ENCODE measurements at regions not wholly inside any gene's neighbourhood (a gene's known extent, or its start where the extent isn't known, plus 50 kb on each side); places are given as distances from the start of the nearest gene placed in this dataset.

GRCh38 chr3:162122405-162122804, 625.8 kb downstream of the OTOL1 start:
- Histone ChIP-seq H3K4me3 (no peak overlapping the region), H3K9me3 (peaks cover 0 to 3% (median 0%) of the 10 kb centered on the region in 4 donors), H3K27ac (no peak overlapping the region), H3K27me3 (no peaks in the 10 kb centered on the region), H3K36me3 (no peaks in the 10 kb centered on the region), H3K4me1 (no peaks in the 10 kb centered on the region)
- 71 to 81% (median 78%) methylated on average over 1 of the region's 1 CpG for WGBS, 5 donors
- intact Hi-C loops (cut with DNase I; ENCODE audit: low total_unique reads), result no loop called here
- TF ChIP-seq POLR2A (IDR thresholded peaks at IDR 0.05) (no peak), EP300 (IDR thresholded peaks at IDR 0.05) (no peak)
- DNase-seq, result no peak

- Histone ChIP-seq H3K4me3 (no peak overlapping the region), H3K27ac (no peak overlapping the region), H3K4me1 (no peaks in the 10 kb centered on the region), H3K9me3 (peaks cover 0 to 3% (median 0%) of the 10 kb centered on the region in 4 donors), H3K27me3 (no peaks in the 10 kb centered on the region), H3K36me3 (no peaks in the 10 kb centered on the region)
- whole genome bisulfite sequencing, 5 donors, result 69 to 97% (median 87%) methylated on average over 1 of the region's 1 CpG
- intact Hi-C loops (cut with DNase I; ENCODE audit: low total_unique reads), result no loop called here
- no peak for DNase-seq
- TF ChIP-seq EP300 (IDR thresholded peaks at IDR 0.05) (no peak), CTCF (IDR thresholded peaks at IDR 0.05) (no peak), POLR2A (IDR thresholded peaks at IDR 0.05) (no peak), POLR2AphosphoS5 (IDR thresholded peaks at IDR 0.05) (no peak)
Measured at GRCh38 chr3:162125790-162126189, 629.2 kb downstream of the OTOL1 start.

- intact Hi-C loops (cut with DNase I; ENCODE audit: low total_unique reads), result no loop called here
- WGBS, 5 donors, result 87 to 93% (median 92%) methylated on average over 3 of the region's 3 CpGs
- H3K9me3 ChIP-seq, result no peaks in the 10 kb centered on the region
- H3K4me1 ChIP-seq, result no peaks in the 10 kb centered on the region
- no peak overlapping the region for H3K4me3 ChIP-seq
- DNase-seq, result no peak
- H3K27ac ChIP-seq, result no peak overlapping the region
- no peaks in the 10 kb centered on the region for H3K36me3 ChIP-seq
- H3K27me3 ChIP-seq, result no peaks in the 10 kb centered on the region
- no peak for TF ChIP-seq EP300 (IDR thresholded peaks at IDR 0.05)
- TF ChIP-seq POLR2AphosphoS5 (IDR thresholded peaks at IDR 0.05), result no peak
- no peak for TF ChIP-seq CTCF (IDR thresholded peaks at IDR 0.05)
- no peak for TF ChIP-seq POLR2A (IDR thresholded peaks at IDR 0.05)
Measured at GRCh38 chr3:162130582-162130981, 634.0 kb downstream of the OTOL1 start.

- intact Hi-C loops (cut with DNase I; ENCODE audit: low total_unique reads), result no loop called here
- H3K9me3 ChIP-seq, result no peaks in the 10 kb centered on the region
- H3K4me1 ChIP-seq, result no peaks in the 10 kb centered on the region
- TF ChIP-seq POLR2A (IDR thresholded peaks at IDR 0.05) (no peak), EP300 (IDR thresholded peaks at IDR 0.05) (no peak), POLR2AphosphoS5 (IDR thresholded peaks at IDR 0.05) (no peak), CTCF (IDR thresholded peaks at IDR 0.05) (no peak)
- H3K36me3 ChIP-seq, result no peaks in the 10 kb centered on the region
- H3K4me3 ChIP-seq, result no peak overlapping the region
- no peak overlapping the region for H3K27ac ChIP-seq
- H3K27me3 ChIP-seq, result no peaks in the 10 kb centered on the region
- DNase-seq, result no peak
Measured at GRCh38 chr3:162132981-162133380, 636.4 kb downstream of the OTOL1 start.

GRCh38 chr3:162134571-162134970, 638.0 kb downstream of the OTOL1 start:
- Histone ChIP-seq H3K27ac (no peak overlapping the region), H3K27me3 (no peaks in the 10 kb centered on the region), H3K9me3 (no peaks in the 10 kb centered on the region), H3K36me3 (no peaks in the 10 kb centered on the region), H3K4me1 (no peaks in the 10 kb centered on the region), H3K4me3 (no peak overlapping the region)
- intact Hi-C loops (cut with DNase I; ENCODE audit: low total_unique reads), result no loop called here
- TF ChIP-seq POLR2AphosphoS5 (IDR thresholded peaks at IDR 0.05), result no peak
- TF ChIP-seq POLR2A (IDR thresholded peaks at IDR 0.05), result no peak
- no peak for TF ChIP-seq EP300 (IDR thresholded peaks at IDR 0.05)
- DNase-seq, result no peak
- WGBS, 5 donors, result 68 to 81% (median 75%) methylated on average over 4 of the region's 4 CpGs
